ENCODE measurements at regions not wholly inside any gene's neighbourhood (a gene's known extent, or its start where the extent isn't known, plus 50 kb on each side); places are given as distances from the start of the nearest gene placed in this dataset.
"Not testable (repeated sequence)": the region's sequence is repeated elsewhere in the genome, so short reads cannot be mapped to it uniquely, and the experiment has no call there.

DNA sequence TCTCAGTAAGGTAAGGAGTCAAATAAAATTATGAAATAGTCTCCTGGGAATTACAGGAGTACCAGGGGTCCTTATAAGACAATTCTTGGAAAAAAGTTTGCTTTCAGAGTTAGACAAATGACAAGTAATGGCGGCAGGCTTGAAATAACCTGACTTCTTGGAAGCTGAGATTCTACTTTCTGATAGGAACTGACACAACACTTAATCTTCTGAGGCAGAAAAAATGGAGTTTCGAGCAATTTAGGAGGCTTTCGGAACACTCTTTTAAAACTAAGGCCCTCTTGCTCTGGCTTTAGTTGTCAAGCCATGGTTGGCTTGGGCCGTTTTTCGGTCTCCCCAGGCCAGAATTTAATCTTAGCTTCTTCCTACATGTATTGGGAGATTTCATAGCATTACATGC, 260.0 kb downstream of the GATA3 start:
- no peak overlapping the region for H3K4me3 ChIP-seq (ENCODE audit: low read depth, low read length)
- TF ChIP-seq, protein P1, sequence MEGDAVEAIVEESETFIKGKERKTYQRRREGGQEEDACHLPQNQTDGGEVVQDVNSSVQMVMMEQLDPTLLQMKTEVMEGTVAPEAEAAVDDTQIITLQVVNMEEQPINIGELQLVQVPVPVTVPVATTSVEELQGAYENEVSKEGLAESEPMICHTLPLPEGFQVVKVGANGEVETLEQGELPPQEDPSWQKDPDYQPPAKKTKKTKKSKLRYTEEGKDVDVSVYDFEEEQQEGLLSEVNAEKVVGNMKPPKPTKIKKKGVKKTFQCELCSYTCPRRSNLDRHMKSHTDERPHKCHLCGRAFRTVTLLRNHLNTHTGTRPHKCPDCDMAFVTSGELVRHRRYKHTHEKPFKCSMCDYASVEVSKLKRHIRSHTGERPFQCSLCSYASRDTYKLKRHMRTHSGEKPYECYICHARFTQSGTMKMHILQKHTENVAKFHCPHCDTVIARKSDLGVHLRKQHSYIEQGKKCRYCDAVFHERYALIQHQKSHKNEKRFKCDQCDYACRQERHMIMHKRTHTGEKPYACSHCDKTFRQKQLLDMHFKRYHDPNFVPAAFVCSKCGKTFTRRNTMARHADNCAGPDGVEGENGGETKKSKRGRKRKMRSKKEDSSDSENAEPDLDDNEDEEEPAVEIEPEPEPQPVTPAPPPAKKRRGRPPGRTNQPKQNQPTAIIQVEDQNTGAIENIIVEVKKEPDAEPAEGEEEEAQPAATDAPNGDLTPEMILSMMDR (IDR thresholded peaks at IDR 0.05; ENCODE audit: borderline replicate concordance, insufficient read depth, low read depth, low read length), result no peak

DNA sequence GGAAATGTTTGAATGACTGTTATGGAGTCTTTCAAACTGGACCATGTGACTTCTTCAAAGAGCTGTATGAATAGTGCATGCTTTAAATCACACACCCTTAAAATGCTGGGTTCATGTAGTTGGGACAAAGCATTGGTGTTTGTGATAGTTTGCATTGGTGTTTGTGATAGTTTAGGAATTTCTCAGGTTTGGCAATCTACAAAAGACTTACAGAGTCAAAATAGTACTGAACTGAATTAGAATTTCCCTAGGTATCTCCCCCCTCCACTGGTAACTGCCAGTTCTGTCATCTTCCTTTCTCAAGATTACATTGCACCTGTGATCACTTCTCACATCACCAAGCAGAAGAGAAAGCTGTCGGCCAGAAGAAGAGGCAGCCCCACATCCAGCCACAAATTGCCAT, 261.1 kb downstream of the GATA3 start:
- H3K4me3 ChIP-seq (ENCODE audit: low read depth, low read length), result no peak overlapping the region
- TF ChIP-seq, protein P1 (IDR thresholded peaks at IDR 0.05; ENCODE audit: borderline replicate concordance, insufficient read depth, low read depth, low read length), result no peak

DNA sequence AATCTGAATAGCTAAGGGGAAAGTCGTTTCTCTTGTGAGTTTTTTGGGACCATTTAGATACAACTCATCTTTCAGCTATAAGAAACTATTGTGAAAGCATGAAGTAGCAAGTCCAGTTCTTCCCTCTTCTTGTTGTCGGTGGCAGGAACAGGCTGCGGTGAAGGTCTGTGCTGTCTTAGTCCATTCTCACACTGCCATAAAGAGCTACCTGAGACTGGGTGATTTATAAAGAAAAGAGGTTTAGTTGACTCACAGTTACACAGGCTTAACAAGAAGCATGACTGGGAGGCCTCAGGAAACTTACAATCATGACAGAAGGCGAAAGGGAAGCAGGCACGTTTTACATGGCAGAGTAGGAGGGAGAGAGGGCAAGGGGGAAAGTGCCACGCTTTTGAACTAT, 261.8 kb downstream of the GATA3 start:
- TF ChIP-seq, protein P1 (IDR thresholded peaks at IDR 0.05; ENCODE audit: borderline replicate concordance, insufficient read depth, low read depth, low read length), result no peak
- no peak overlapping the region for H3K4me3 ChIP-seq (ENCODE audit: low read depth, low read length)

DNA sequence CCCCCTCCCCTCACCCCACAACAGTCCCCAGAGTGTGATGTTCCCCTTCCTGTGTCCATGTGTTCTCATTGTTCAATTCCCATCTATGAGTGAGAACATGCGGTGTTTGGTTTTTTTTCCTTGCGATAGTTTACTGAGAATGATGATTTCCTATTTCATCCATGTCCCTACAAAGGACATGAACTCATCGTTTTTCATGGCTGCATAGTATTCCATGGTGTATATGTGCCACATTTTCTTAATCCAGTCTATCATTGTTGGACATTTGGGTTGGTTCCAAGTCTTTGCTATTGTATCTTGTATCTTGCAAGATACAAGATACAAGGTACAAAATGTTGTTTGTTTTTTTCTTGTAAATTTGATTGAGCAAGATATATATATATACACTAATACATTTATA, 263.9 kb downstream of the GATA3 start:
- not testable (repeated sequence) for H3K4me3 ChIP-seq (ENCODE audit: low read depth, low read length)

DNA sequence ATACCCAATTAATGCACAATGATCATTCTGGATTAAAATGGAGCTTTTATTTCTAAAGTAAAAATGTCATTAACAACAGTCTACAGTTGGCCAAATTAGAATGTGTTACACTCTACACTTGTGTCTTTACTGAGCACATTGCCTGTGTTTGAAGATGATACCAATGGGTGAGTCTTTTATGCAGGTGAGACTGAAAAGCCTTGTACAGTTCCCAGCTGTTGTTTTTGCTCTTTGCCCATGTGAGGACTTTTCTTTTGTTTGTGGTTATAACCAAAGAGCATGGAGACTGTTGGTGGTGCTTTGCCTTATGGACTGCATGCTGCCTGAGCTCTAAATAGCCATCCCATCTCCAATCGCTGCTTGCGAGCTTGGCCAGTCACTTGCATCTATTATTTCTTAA, 264.5 kb downstream of the GATA3 start:
- no peak overlapping the region for H3K4me3 ChIP-seq (ENCODE audit: low read depth, low read length)
- TF ChIP-seq, protein P1 (IDR thresholded peaks at IDR 0.05; ENCODE audit: borderline replicate concordance, insufficient read depth, low read depth, low read length), result no peak

DNA sequence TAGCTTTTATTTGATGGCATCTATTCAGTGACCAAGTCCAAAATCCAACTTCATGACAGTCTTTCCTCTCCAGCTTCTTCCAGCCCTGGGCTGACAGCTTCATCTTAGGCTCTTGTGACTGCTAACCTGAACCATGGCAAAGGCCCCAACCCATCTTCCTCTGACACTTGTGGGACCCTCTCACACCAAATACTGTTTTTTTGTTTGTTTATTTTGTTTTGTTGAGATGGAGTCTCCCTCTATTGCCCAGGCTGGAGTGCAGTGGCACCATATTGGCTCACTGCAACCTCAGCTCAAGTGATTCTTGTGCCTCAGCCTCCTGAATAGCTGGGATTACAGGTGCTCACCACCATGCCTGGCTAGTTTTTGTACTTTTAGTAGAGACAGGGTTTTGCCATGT, 265.2 kb downstream of the GATA3 start:
- H3K4me3 ChIP-seq (ENCODE audit: low read depth, low read length), result no peak overlapping the region
- TF ChIP-seq, protein P1 (IDR thresholded peaks at IDR 0.05; ENCODE audit: borderline replicate concordance, insufficient read depth, low read depth, low read length), result no peak

DNA sequence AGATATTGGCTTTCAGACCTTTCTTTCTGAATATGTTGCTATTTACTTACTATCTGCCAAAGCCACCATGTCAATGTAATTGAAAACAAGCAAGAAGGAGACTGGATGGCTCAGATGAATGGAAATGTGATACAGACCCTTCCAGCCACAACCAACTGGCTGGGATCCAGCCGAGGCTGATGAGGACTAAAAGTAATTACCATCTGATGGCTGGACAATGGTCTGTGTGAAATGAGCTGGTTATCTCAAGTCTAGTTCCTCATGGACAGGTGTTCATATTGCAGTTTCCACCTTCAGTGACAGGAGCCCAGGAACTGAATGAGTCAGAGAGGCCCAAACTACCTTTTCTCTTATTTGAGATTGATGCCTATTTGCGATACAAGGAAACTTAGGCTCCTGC, 267.5 kb downstream of the GATA3 start:
- no peak overlapping the region for H3K4me3 ChIP-seq (ENCODE audit: low read depth, low read length)
- TF ChIP-seq, protein P1 (IDR thresholded peaks at IDR 0.05; ENCODE audit: borderline replicate concordance, insufficient read depth, low read depth, low read length), result no peak

DNA sequence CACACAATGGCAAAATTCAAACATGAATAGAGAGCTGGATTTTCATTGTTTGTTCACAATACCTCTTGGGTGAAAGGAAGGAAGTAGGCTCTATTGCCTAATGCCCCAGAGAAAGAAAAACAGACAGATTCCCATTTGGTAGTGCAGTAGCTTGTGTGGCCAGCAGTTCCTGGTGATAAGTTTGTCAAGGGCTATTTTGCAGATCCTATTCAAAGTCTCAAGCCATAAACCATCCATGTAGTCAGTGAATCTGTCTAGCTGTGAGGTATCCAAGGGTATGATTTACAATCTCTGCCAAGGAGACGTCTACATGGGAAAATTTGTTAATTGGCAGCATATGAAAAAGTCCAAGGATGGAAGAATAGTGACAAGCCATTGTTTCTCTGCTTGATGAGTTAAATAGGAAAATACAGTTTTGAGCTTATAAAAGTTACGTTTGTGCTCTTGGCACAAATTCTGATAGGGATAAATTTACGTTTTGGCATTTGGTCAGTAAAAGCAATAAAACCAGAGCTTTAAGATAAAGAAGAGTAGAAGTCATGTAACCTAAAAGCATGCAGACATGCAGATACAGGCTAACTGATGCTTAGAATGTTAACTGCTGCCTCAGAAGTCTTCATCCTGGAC, 269.1 kb downstream of the GATA3 start:
- TF ChIP-seq, protein P1 (IDR thresholded peaks at IDR 0.05; ENCODE audit: borderline replicate concordance, insufficient read depth, low read depth, low read length), result no peak
- no peak overlapping the region for H3K4me3 ChIP-seq (ENCODE audit: low read depth, low read length)

All from GM12875 (cell line).